ENCODE measurements at regions not wholly inside any gene's neighbourhood (a gene's known extent, or its start where the extent isn't known, plus 50 kb on each side); places are given as distances from the start of the nearest gene placed in this dataset.
"Not testable (repeated sequence)": the region's sequence is repeated elsewhere in the genome, so short reads cannot be mapped to it uniquely, and the experiment has no call there.

- Histone ChIP-seq H3K4me1 (ENCODE audit: control insufficient read depth in 1 of 2, insufficient read depth in 1 of 2, low read depth in 1 of 2, low read length in 1 of 2) (no peaks in the 10 kb centered on the region), H3K4me3 (ENCODE audit: low read depth in 1 of 2, low read length in 1 of 2) (no peak overlapping the region), H3K36me3 (no peaks in the 10 kb centered on the region), H3K27me3 (no peaks in the 10 kb centered on the region), H3K27ac (no peak overlapping the region), H3K9me3 (no peaks in the 10 kb centered on the region)
- TF ChIP-seq, protein P1, sequence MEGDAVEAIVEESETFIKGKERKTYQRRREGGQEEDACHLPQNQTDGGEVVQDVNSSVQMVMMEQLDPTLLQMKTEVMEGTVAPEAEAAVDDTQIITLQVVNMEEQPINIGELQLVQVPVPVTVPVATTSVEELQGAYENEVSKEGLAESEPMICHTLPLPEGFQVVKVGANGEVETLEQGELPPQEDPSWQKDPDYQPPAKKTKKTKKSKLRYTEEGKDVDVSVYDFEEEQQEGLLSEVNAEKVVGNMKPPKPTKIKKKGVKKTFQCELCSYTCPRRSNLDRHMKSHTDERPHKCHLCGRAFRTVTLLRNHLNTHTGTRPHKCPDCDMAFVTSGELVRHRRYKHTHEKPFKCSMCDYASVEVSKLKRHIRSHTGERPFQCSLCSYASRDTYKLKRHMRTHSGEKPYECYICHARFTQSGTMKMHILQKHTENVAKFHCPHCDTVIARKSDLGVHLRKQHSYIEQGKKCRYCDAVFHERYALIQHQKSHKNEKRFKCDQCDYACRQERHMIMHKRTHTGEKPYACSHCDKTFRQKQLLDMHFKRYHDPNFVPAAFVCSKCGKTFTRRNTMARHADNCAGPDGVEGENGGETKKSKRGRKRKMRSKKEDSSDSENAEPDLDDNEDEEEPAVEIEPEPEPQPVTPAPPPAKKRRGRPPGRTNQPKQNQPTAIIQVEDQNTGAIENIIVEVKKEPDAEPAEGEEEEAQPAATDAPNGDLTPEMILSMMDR (IDR thresholded peaks at IDR 0.05), result no peak
Observed at GRCh38 chr6:19719691-19720128, 117.5 kb upstream of the ID4 start.

GRCh38 chr6:19721766-19722377, 115.3 kb upstream of the ID4 start:
- Histone ChIP-seq H3K36me3 (no peaks in the 10 kb centered on the region), H3K4me3 (ENCODE audit: low read depth in 1 of 2, low read length in 1 of 2) (no peak overlapping the region), H3K27me3 (no peaks in the 10 kb centered on the region), H3K4me1 (ENCODE audit: control insufficient read depth in 1 of 2, insufficient read depth in 1 of 2, low read depth in 1 of 2, low read length in 1 of 2) (no peaks in the 10 kb centered on the region), H3K27ac (no peak overlapping the region), H3K9me3 (no peaks in the 10 kb centered on the region)
- TF ChIP-seq, protein P1 (IDR thresholded peaks at IDR 0.05), result no peak

- no peaks in the 10 kb centered on the region for H3K36me3 ChIP-seq
- H3K27me3 ChIP-seq, result no peaks in the 10 kb centered on the region
- TF ChIP-seq, protein P1 (IDR thresholded peaks at IDR 0.05), result no peak
- H3K4me1 ChIP-seq (ENCODE audit: control insufficient read depth in 1 of 2, insufficient read depth in 1 of 2, low read depth in 1 of 2, low read length in 1 of 2), result no peaks in the 10 kb centered on the region
- no peaks in the 10 kb centered on the region for H3K9me3 ChIP-seq
- H3K4me3 ChIP-seq (ENCODE audit: low read depth in 1 of 2, low read length in 1 of 2), result no peak overlapping the region
- no peak overlapping the region for H3K27ac ChIP-seq
Observed at GRCh38 chr6:19722999-19723398, 114.2 kb upstream of the ID4 start.

GRCh38 chr6:19723545-19723944, 113.6 kb upstream of the ID4 start:
- Histone ChIP-seq H3K27ac (no peak overlapping the region), H3K4me1 (ENCODE audit: control insufficient read depth in 1 of 2, insufficient read depth in 1 of 2, low read depth in 1 of 2, low read length in 1 of 2) (no peaks in the 10 kb centered on the region), H3K9me3 (no peaks in the 10 kb centered on the region), H3K4me3 (ENCODE audit: low read depth in 1 of 2, low read length in 1 of 2) (no peak overlapping the region), H3K27me3 (no peaks in the 10 kb centered on the region), H3K36me3 (no peaks in the 10 kb centered on the region)
- TF ChIP-seq, protein P1 (IDR thresholded peaks at IDR 0.05), result no peak

DNA sequence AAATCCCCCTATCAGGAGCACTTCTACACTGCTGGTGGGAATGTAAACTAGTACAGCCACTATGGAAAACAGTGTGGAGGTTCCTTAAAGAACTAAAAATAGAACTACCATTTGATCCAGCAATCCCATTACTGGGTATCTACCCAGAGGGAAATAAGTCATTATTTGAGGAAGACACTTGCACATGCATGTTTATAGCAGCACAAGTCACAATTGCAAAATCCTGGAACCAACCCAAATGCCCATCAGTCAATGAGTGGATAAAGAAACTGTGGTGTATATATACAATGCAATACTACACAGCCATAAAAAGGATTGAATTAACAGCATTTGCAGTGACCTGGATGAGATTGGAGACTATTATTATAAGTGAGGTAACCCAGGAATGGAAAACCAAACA, 111.7 kb upstream of the ID4 start:
- H3K36me3 ChIP-seq; H3K27ac ChIP-seq; H3K27me3 ChIP-seq; H3K9me3 ChIP-seq; H3K4me3 ChIP-seq (ENCODE audit: low read depth in 1 of 2, low read length in 1 of 2); H3K4me1 ChIP-seq (ENCODE audit: control insufficient read depth in 1 of 2, insufficient read depth in 1 of 2, low read depth in 1 of 2, low read length in 1 of 2): not testable (repeated sequence)

DNA sequence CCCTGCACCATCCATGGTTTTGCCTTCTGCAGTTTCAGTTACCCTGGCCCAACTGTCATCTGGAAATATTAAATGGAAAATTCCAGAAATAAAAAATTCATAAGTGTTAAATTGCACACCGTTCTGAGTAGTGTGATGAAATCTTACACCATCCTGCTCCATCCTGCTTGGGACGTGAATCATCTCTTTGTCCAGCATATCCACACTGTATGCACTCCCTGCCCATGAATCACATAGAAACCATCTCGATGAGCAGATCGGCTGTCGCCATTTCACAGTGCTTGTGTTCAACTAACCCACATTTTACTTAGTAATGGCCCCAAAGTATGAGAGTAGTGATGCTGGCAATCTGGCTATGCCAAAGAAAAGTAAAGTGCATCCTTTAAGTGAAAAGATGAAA, 105.9 kb upstream of the ID4 start:
- Histone ChIP-seq H3K4me3 (ENCODE audit: low read depth in 1 of 2, low read length in 1 of 2) (no peak overlapping the region), H3K9me3 (no peaks in the 10 kb centered on the region), H3K4me1 (ENCODE audit: control insufficient read depth in 1 of 2, insufficient read depth in 1 of 2, low read depth in 1 of 2, low read length in 1 of 2) (no peaks in the 10 kb centered on the region), H3K36me3 (no peaks in the 10 kb centered on the region), H3K27ac (no peak overlapping the region), H3K27me3 (no peaks in the 10 kb centered on the region)
- TF ChIP-seq, protein P1 (IDR thresholded peaks at IDR 0.05), result no peak
